A673 (cell line): ENCODE measurements at regions not wholly inside any gene's neighbourhood (a gene's known extent, or its start where the extent isn't known, plus 50 kb on each side); places are given as distances from the start of the nearest gene placed in this dataset.

Experiments
- BruUV-seq: library from RNA; stranded (reverse); fragments of 400-500 nt; replicated peaks from 2 replicates; lab custom pipeline; 2021; lab: Mats Ljungman, UMichigan
- CTCF ChIA-PET: fragments of 300-600 bp; sonication (Branson Sonifier 250); formaldehyde crosslinking; loops from one replicate; lab custom pipeline; 2022; ENCODE audit warnings: antibody characterized with exemption; lab: Charles Lee
- POLR2A ChIA-PET: fragments of 300-600 bp; sonication (Branson Sonifier 250); formaldehyde crosslinking; loops from one replicate; lab custom pipeline; 2022; ENCODE audit warnings: antibody characterized with exemption; ENCODE audit not compliant: low non-redundant PET; lab: Charles Lee
- DNase-seq: peaks from one replicate; pipeline ENCODE4 v3.0.0-alpha.2; 2015; ENCODE audit warnings: low spot score
- H3K27ac ChIP-seq: fragments of 200-600 bp; sonication (generic); 2 replicates; pipeline ENCODE4 v1.5.1; 2016; ENCODE audit warnings: mixed run types, low read depth, mild to moderate bottlenecking, mixed read lengths, antibody characterized with exemption, low read length; ENCODE audit not compliant: poor library complexity, severe bottlenecking
- H3K27me3 ChIP-seq: fragments of 200-600 bp; sonication (generic); replicated peaks from 2 replicates; pipeline ENCODE4 v1.6.1; 2017; ENCODE audit warnings: mixed run types, low read depth, mild to moderate bottlenecking, mixed read lengths, antibody characterized with exemption, low read length; ENCODE audit not compliant: insufficient read depth, poor library complexity
- H3K36me3 ChIP-seq: fragments of 200-600 bp; sonication (generic); 2 replicates; pipeline ENCODE4 v1.6.1; 2016; ENCODE audit warnings: mixed run types, mild to moderate bottlenecking, mixed read lengths, antibody characterized with exemption, low read length; ENCODE audit not compliant: insufficient read depth, poor library complexity, severe bottlenecking
- H3K4me1 ChIP-seq: fragments of 200-600 bp; sonication (generic); 2 replicates; pipeline ENCODE4 v1.6.1; 2017; ENCODE audit warnings: mixed run types, mild to moderate bottlenecking, mixed read lengths, antibody characterized with exemption, low read length; ENCODE audit not compliant: insufficient read depth, poor library complexity, severe bottlenecking
- H3K4me3 ChIP-seq: fragments of 200-600 bp; sonication (generic); 2 replicates; pipeline ENCODE4 v1.5.1; 2016; ENCODE audit warnings: low read depth, mixed run types, mild to moderate bottlenecking, mixed read lengths, low read length; ENCODE audit not compliant: poor library complexity, severe bottlenecking
- H3K9me3 ChIP-seq: fragments of 200-600 bp; sonication (generic); 2 replicates; pipeline ENCODE4 v1.6.1; 2016; ENCODE audit warnings: mixed run types, low read depth, mild to moderate bottlenecking, mixed read lengths, antibody characterized with exemption, low read length; ENCODE audit not compliant: poor library complexity, severe bottlenecking
- EZH2 ChIP-seq: fragments of 200-600 bp; sonication (generic); IDR thresholded peaks from 2 replicates; pipeline ENCODE4 v1.6.1; 2017; ENCODE audit warnings: borderline replicate concordance, low read depth, mild to moderate bottlenecking, mixed read lengths, antibody characterized with exemption, low read length; ENCODE audit not compliant: poor library complexity, severe bottlenecking
- intact Hi-C: fragments of 100-400 bp; cut with micrococcal nuclease; formaldehyde crosslinking; loops from one replicate; pipeline ENCODE4 v1.10.0; 2022; ENCODE audit not compliant: unreplicated experiment
- TF ChIP-seq, protein P1 (sequence below): fragments of 300-800, 200-600 bp; sonication (generic); conservative IDR thresholded peaks from 2 replicates; pipeline ENCODE4 v1.5.1; 2017; ENCODE audit warnings: low read depth, mild to moderate bottlenecking, antibody characterized with exemption, low read length, moderate library complexity, mixed read lengths

DNA sequence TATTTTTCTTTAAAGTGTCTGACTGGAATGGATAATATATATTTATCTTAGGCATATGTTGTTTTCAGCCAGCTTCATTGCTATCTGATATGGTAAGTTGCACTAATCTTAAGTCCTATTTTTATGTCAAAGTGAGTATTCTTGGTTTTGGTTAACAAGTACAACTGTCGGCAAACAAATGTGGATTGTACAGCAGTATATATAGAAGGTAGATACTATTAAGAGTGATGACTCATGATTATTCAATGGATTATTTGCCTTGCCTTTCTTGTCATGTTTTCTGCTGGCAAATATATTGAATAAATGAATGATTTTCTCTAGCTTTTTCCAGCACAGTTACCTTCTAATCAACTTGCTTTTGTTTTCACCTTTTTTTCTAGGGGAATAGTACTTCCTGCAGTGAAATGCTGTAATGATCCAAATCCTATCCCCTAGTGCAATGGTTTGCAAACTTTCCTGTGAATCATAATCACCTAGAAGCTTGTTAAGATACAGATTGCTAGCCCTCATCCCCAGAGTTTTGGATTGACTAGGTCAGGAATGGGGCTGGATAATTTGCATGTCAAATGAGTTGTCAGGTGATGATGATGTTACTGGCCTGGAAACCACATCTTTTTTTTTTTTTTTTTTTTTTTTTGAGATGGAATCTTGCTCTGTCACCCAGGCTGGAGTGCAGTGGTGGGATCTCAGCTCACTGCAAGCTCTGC, 60.8 kb upstream of the ARRDC3 start:
- DNase-seq: no peak
- no peaks in the 10 kb centered on the region for H3K27me3 ChIP-seq
- H3K27ac ChIP-seq: no peak overlapping the region
- H3K4me3 ChIP-seq: no peak overlapping the region
- intact Hi-C loops: no loop called here
- ChIA-PET CTCF (no interaction called here), POLR2A (interaction anchor here (0.7 kb wide), 1 partner anchor 294 kb away, joined by 8 read pairs; no protein-coding TSS in a partner anchor)
- H3K9me3 ChIP-seq: no peaks in the 10 kb centered on the region
- BruUV-seq: no TSS peak
- H3K4me1 ChIP-seq: no peaks in the 10 kb centered on the region
- no peaks in the 10 kb centered on the region for H3K36me3 ChIP-seq
- TF ChIP-seq EZH2: no peak
- TF ChIP-seq, protein P1, sequence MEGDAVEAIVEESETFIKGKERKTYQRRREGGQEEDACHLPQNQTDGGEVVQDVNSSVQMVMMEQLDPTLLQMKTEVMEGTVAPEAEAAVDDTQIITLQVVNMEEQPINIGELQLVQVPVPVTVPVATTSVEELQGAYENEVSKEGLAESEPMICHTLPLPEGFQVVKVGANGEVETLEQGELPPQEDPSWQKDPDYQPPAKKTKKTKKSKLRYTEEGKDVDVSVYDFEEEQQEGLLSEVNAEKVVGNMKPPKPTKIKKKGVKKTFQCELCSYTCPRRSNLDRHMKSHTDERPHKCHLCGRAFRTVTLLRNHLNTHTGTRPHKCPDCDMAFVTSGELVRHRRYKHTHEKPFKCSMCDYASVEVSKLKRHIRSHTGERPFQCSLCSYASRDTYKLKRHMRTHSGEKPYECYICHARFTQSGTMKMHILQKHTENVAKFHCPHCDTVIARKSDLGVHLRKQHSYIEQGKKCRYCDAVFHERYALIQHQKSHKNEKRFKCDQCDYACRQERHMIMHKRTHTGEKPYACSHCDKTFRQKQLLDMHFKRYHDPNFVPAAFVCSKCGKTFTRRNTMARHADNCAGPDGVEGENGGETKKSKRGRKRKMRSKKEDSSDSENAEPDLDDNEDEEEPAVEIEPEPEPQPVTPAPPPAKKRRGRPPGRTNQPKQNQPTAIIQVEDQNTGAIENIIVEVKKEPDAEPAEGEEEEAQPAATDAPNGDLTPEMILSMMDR: no peak

DNA sequence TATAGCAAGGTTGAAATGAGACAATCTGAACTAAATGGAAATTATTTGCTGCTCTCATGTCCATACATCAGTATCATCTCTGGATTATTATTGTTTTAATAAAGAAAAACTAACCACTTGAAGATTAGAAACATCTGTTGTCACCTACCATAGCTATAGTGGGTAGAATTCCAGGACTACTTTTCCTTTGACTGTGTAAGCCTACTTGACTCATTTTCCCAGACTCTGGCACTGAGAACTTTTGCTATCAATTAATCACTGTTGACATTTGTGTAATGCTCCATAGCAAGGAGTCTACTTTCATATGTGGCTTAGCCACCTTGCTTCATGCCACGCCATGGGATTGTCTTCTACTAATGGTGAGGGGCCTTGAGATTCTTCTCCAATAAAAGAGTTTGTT, 59.9 kb upstream of the ARRDC3 start:
- Histone ChIP-seq H3K9me3 (no peaks in the 10 kb centered on the region), H3K4me1 (no peaks in the 10 kb centered on the region), H3K36me3 (no peaks in the 10 kb centered on the region), H3K4me3 (no peak overlapping the region), H3K27ac (no peak overlapping the region), H3K27me3 (no peaks in the 10 kb centered on the region)
- DNase-seq: no peak
- CTCF ChIA-PET: no interaction called here
- POLR2A ChIA-PET: no interaction called here
- TF ChIP-seq, protein P1: no peak
- TF ChIP-seq EZH2: no peak
- intact Hi-C loops: no loop called here
- no TSS peak for BruUV-seq

DNA sequence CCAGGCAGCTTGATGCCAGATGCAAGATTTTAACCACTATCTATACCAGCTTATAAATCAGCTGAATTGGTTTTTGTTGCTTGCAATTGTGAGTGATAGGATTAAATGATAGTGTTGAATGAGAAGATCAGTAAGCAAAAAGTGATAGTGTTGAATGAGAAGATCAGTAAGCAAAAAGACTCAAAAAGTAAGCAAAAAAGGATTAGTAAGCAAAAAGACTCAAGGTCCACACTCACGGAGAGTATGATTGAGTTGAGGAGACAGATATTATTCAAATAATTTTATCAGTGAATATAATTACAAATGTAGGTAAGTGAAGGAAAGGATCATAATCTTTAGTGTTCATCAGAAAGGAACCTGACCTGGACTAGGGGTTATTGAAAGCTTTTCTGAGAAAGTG, 58.0 kb upstream of the ARRDC3 start:
- ChIA-PET POLR2A (no interaction called here), CTCF (no interaction called here)
- H3K27ac ChIP-seq: no peak overlapping the region
- intact Hi-C loops: no loop called here
- no peaks in the 10 kb centered on the region for H3K36me3 ChIP-seq
- no peak overlapping the region for H3K4me3 ChIP-seq
- DNase-seq: no peak
- no peaks in the 10 kb centered on the region for H3K9me3 ChIP-seq
- TF ChIP-seq EZH2: no peak
- TF ChIP-seq, protein P1: no peak
- BruUV-seq: no TSS peak
- H3K27me3 ChIP-seq: no peaks in the 10 kb centered on the region
- no peaks in the 10 kb centered on the region for H3K4me1 ChIP-seq
